ENCODE measurements at regions not wholly inside any gene's neighbourhood (a gene's known extent, or its start where the extent isn't known, plus 50 kb on each side); places are given as distances from the start of the nearest gene placed in this dataset.

GRCh38 chr5:103638979-103639378 lies 76.4 kb upstream of the NUDT12 start:
- H3K36me3 ChIP-seq: no peaks in the 10 kb centered on the region
- intact Hi-C loops (cut with DNase I): no loop called here
- H3K27ac ChIP-seq: no peak overlapping the region
- H3K9me3 ChIP-seq: no peaks in the 10 kb centered on the region
- no peaks in the 10 kb centered on the region for H3K27me3 ChIP-seq
- TF ChIP-seq POLR2A (IDR thresholded peaks at IDR 0.05) (no peak), EP300 (IDR thresholded peaks at IDR 0.05) (no peak), CTCF (IDR thresholded peaks at IDR 0.05) (no peak), POLR2AphosphoS5 (IDR thresholded peaks at IDR 0.05) (no peak)
- DNase-seq: no peak
- no peaks in the 10 kb centered on the region for H3K4me1 ChIP-seq
- no peak overlapping the region for H3K4me3 ChIP-seq

- H3K27me3 ChIP-seq: no peaks in the 10 kb centered on the region
- H3K4me3 ChIP-seq: no peak overlapping the region
- 74 to 85% methylated on average over 3 of the region's 3 CpGs for WGBS, 2 donors
- H3K27ac ChIP-seq: no peak overlapping the region
- no peaks in the 10 kb centered on the region for H3K4me1 ChIP-seq
- TF ChIP-seq POLR2AphosphoS5 (IDR thresholded peaks at IDR 0.05) (no peak), POLR2A (IDR thresholded peaks at IDR 0.05) (no peak), CTCF (IDR thresholded peaks at IDR 0.05) (no peak), EP300 (IDR thresholded peaks at IDR 0.05) (no peak)
- DNase-seq: no peak
- no peaks in the 10 kb centered on the region for H3K36me3 ChIP-seq
- intact Hi-C loops (cut with DNase I): no loop called here
- no peaks in the 10 kb centered on the region for H3K9me3 ChIP-seq
These were observed 62.1 kb upstream of the NUDT12 start for GRCh38 chr5:103624675-103625074.

DNA sequence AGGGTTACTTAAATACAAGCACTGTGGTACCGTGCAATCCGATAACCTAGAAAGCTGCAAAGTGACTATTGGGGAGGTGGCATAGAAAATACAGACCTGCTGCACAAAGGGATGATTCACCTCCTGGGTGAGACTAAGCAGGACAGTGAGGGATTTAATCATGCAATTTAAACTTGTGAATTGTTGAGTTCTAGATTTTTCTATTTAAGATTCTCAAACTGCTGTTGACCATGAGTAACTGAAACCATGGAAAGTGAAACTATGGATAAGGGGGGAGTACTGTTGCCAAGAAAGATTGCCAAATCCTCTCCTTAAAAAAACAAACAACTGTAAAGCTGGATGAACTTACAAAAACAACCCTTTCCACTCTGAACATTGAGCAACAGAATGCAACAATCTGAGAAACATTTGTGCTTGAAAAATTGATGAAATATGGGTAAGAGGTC lies 61.5 kb upstream of the NUDT12 start:
- DNase-seq: no peak
- no peaks in the 10 kb centered on the region for H3K36me3 ChIP-seq
- no peak overlapping the region for H3K4me3 ChIP-seq
- no peaks in the 10 kb centered on the region for H3K4me1 ChIP-seq
- no peaks in the 10 kb centered on the region for H3K9me3 ChIP-seq
- intact Hi-C loops (cut with DNase I): no loop called here
- no peak overlapping the region for H3K27ac ChIP-seq
- 88 to 91% methylated on average over 2 of the region's 2 CpGs for WGBS, 2 donors
- TF ChIP-seq POLR2AphosphoS5 (IDR thresholded peaks at IDR 0.05) (no peak), POLR2A (IDR thresholded peaks at IDR 0.05) (no peak), EP300 (IDR thresholded peaks at IDR 0.05) (no peak), CTCF (IDR thresholded peaks at IDR 0.05) (no peak)
- no peaks in the 10 kb centered on the region for H3K27me3 ChIP-seq

- no peaks in the 10 kb centered on the region for H3K36me3 ChIP-seq
- no peak for DNase-seq
- intact Hi-C loops (cut with DNase I): no loop called here
These were observed 60.8 kb upstream of the NUDT12 start for GRCh38 chr5:103623425-103623824.

More at GRCh38 chr5:103623425-103623824, 60.8 kb upstream of the NUDT12 start:
- H3K27ac ChIP-seq: no peak overlapping the region
- H3K4me1 ChIP-seq: no peaks in the 10 kb centered on the region
- TF ChIP-seq CTCF (IDR thresholded peaks at IDR 0.05): no peak
- no peak for TF ChIP-seq POLR2AphosphoS5 (IDR thresholded peaks at IDR 0.05)
- no peak for TF ChIP-seq EP300 (IDR thresholded peaks at IDR 0.05)
- no peak overlapping the region for H3K4me3 ChIP-seq
- no peaks in the 10 kb centered on the region for H3K27me3 ChIP-seq
- WGBS, 2 donors: 84 to 89% methylated on average over 2 of the region's 2 CpGs
- H3K9me3 ChIP-seq: no peaks in the 10 kb centered on the region

All from sigmoid colon (tissue), 6 donors.